H1 (cell line): ENCODE measurements at regions not wholly inside any gene's neighbourhood (a gene's known extent, or its start where the extent isn't known, plus 50 kb on each side); places are given as distances from the start of the nearest gene placed in this dataset.

Experiments used
- CTCF ChIA-PET: fragments of 300-600 bp; sonication (Branson Sonifier 250); formaldehyde crosslinking; loops from one replicate; lab custom pipeline; 2021; ENCODE audit not compliant: partially characterized antibody; lab: Charles Lee
- POLR2A ChIA-PET: fragments of 300-600 bp; sonication (Branson Sonifier 250); formaldehyde crosslinking; loops from one replicate; lab custom pipeline; 2021; ENCODE audit warnings: inconsistent platforms; ENCODE audit not compliant: partially characterized antibody; lab: Charles Lee
- DNase-seq, 2 experiments: peaks; one replicate each; pipeline versions ENCODE4 v3.0.0 to v3.0.0-alpha.2; 2010 to 2022; ENCODE audit warnings: low spot score in 2 of 2, low read depth in 1 of 2, mixed read lengths in 1 of 2
- FAIRE-seq: peaks from 2 replicates; lab custom pipeline; 2011; peaks lifted over from hg19 to GRCh38; lab: Jason Lieb, UNC
- H2AFZ ChIP-seq: 2 replicates; pipeline ENCODE4 v1.8.1; 2012; ENCODE audit warnings: low read length, inconsistent platforms
- H2AK5ac ChIP-seq: 2 replicates; pipeline ENCODE4 v1.6.1; 2013; ENCODE audit warnings: low read depth, low read length
- H2BK120ac ChIP-seq: replicated peaks from 2 replicates; pipeline ENCODE3; 2013; ENCODE audit warnings: low read depth, low read length, inconsistent platforms
- H2BK12ac ChIP-seq: 2 replicates; pipeline ENCODE4 v1.6.1; 2013; ENCODE audit warnings: low read depth, low read length
- H2BK15ac ChIP-seq: 2 replicates; pipeline ENCODE4 v1.6.1; 2013; ENCODE audit warnings: low read length
- H2BK20ac ChIP-seq: 2 replicates; pipeline ENCODE4 v1.6.1; 2013; ENCODE audit warnings: low read length
- H2BK5ac ChIP-seq: 2 replicates; pipeline ENCODE4 v1.6.1; 2013; ENCODE audit warnings: low read depth, low read length
- H3K14ac ChIP-seq: 2 replicates; pipeline ENCODE4 v1.6.1; 2013; ENCODE audit warnings: inconsistent platforms; ENCODE audit not compliant: insufficient read length
- H3K18ac ChIP-seq: 2 replicates; pipeline ENCODE4 v1.6.1; 2013; ENCODE audit warnings: low read length; ENCODE audit errors: extremely low read depth
- H3K23ac ChIP-seq: 2 replicates; pipeline ENCODE4 v1.6.1; 2013; ENCODE audit warnings: inconsistent platforms; ENCODE audit not compliant: insufficient read length
- H3K23me2 ChIP-seq: 2 replicates; pipeline ENCODE4 v1.6.1; 2013; ENCODE audit warnings: low read depth, low read length
- H3K27ac ChIP-seq: 2 replicates; pipeline ENCODE4 v1.6.1; 2011; ENCODE audit warnings: low read depth, low read length, inconsistent platforms
- H3K27me3 ChIP-seq, 4 experiments: replicated peaks in 1 of 4; 1 replicate in 1 of 4; 2 replicates in 3 of 4; pipeline versions ENCODE4 v1.6.1 to v1.8.1; 2011 to 2013; ENCODE audit warnings: low read length in 3 of 4, mild to moderate bottlenecking in 3 of 4, inconsistent platforms in 2 of 4, mixed read lengths in 2 of 4, moderate library complexity in 1 of 4; ENCODE audit not compliant: control insufficient read depth in 3 of 4, insufficient read depth in 3 of 4; ENCODE audit errors: extremely low read depth in 1 of 4
- H3K36me3 ChIP-seq, 4 experiments: 2 replicates each; pipeline versions ENCODE4 v1.6.1 to v1.8.1; 2011 to 2013; ENCODE audit warnings: mild to moderate bottlenecking in 4 of 4, low read length in 3 of 4, moderate library complexity in 2 of 4, control low read depth in 1 of 4, inconsistent platforms in 1 of 4; ENCODE audit not compliant: insufficient read depth in 4 of 4, control insufficient read depth in 2 of 4
- H3K4ac ChIP-seq: replicated peaks from 2 replicates; pipeline ENCODE3; 2013; ENCODE audit warnings: low read length, low read depth, mixed read lengths, inconsistent platforms; ENCODE audit not compliant: insufficient read length
- H3K4me1 ChIP-seq, 4 experiments: replicated peaks in 1 of 4; 1 replicate in 1 of 4; 2 replicates in 3 of 4; pipeline versions ENCODE4 v1.6.1 to v1.8.1; 2011 to 2013; ENCODE audit warnings: low read length in 3 of 4, inconsistent platforms in 2 of 4, mixed read lengths in 1 of 4; ENCODE audit not compliant: insufficient read depth in 4 of 4, control insufficient read depth in 3 of 4
- H3K4me2 ChIP-seq, 2 experiments: 2 replicates each; pipeline versions ENCODE4 v1.6.1 to v1.8.1; 2011 to 2013; ENCODE audit warnings: low read depth in 2 of 2, low read length in 2 of 2, control low read depth in 1 of 2, inconsistent platforms in 1 of 2, mild to moderate bottlenecking in 1 of 2; ENCODE audit not compliant: insufficient read depth in 1 of 2
- H3K4me3 ChIP-seq, 4 experiments: fragments of 200-600, 300-600 bp in 1 of 4; sonication (generic), shearing (Covaris generic), sonication (Bioruptor Twin) in 1 of 4; 2 replicates each; pipeline versions ENCODE4 v1.5.1 to v1.8.1; 2011 to 2016; ENCODE audit warnings: low read length in 4 of 4, low read depth in 3 of 4, control low read depth in 2 of 4, inconsistent platforms in 2 of 4, mild to moderate bottlenecking in 2 of 4, mixed read lengths in 1 of 4, moderate library complexity in 1 of 4; ENCODE audit not compliant: insufficient read depth in 2 of 4; ENCODE audit errors: extremely low read depth in 1 of 4
- H3K56ac ChIP-seq: replicated peaks from 2 replicates; pipeline ENCODE3; 2013; ENCODE audit warnings: low read depth, mild to moderate bottlenecking, mixed read lengths, low read length, inconsistent platforms; ENCODE audit not compliant: insufficient read length
- H3K79me1 ChIP-seq: 2 replicates; pipeline ENCODE4 v1.6.1; 2013; ENCODE audit warnings: low read depth, low read length, control low read depth
- H3K79me2 ChIP-seq, 2 experiments: 2 replicates each; pipeline versions ENCODE4 v1.6.1 to v1.8.1; 2012 to 2013; ENCODE audit warnings: low read length in 2 of 2, mild to moderate bottlenecking in 2 of 2, inconsistent platforms in 1 of 2; ENCODE audit not compliant: insufficient read depth in 2 of 2, control insufficient read depth in 1 of 2
- H3K9ac ChIP-seq, 4 experiments: replicated peaks in 1 of 4; 1 replicate in 1 of 4; 2 replicates in 3 of 4; pipeline versions ENCODE4 v1.6.1 to v1.8.1; 2011 to 2013; ENCODE audit warnings: low read depth in 3 of 4, low read length in 3 of 4, control low read depth in 2 of 4, mild to moderate bottlenecking in 2 of 4, moderate library complexity in 2 of 4, inconsistent platforms in 1 of 4; ENCODE audit errors: extremely low read depth in 1 of 4
- H3K9me3 ChIP-seq, 2 experiments: 2 replicates each; pipeline versions ENCODE4 v1.6.1 to v1.8.1; 2012 to 2013; ENCODE audit warnings: mild to moderate bottlenecking in 2 of 2, moderate library complexity in 2 of 2, control low read depth in 1 of 2, inconsistent platforms in 1 of 2, low read depth in 1 of 2, low read length in 1 of 2, mixed read lengths in 1 of 2; ENCODE audit not compliant: insufficient read depth in 2 of 2
- H4K20me1 ChIP-seq, 2 experiments: replicated peaks in 1 of 2; 2 replicates each; pipeline versions ENCODE3 to v1.8.1; 2011 to 2013; ENCODE audit warnings: inconsistent platforms in 2 of 2, low read length in 2 of 2, mild to moderate bottlenecking in 1 of 2; ENCODE audit not compliant: insufficient read depth in 2 of 2, control insufficient read depth in 1 of 2
- H4K5ac ChIP-seq: 2 replicates; pipeline ENCODE4 v1.6.1; 2013; ENCODE audit warnings: low read length, low read depth, mixed read lengths, inconsistent platforms; ENCODE audit not compliant: insufficient read length
- H4K8ac ChIP-seq: 2 replicates; pipeline ENCODE4 v1.8.0; 2013; ENCODE audit warnings: mild to moderate bottlenecking, moderate library complexity, low read length, inconsistent platforms; ENCODE audit not compliant: insufficient read depth; ENCODE audit errors: extremely low read depth
- H4K91ac ChIP-seq: replicated peaks from 2 replicates; pipeline ENCODE3; 2013; ENCODE audit warnings: low read length, mixed read lengths, inconsistent platforms; ENCODE audit not compliant: insufficient read length
- ATF2 ChIP-seq: IDR thresholded peaks from 2 replicates; pipeline ENCODE4 v1.6.1; 2012; ENCODE audit warnings: low read length, inconsistent platforms
- CBX8 ChIP-seq: fragments of 300-800, 300-1000 bp; sonication (generic); IDR thresholded peaks from 2 replicates; pipeline ENCODE4 v1.7.1; 2016; ENCODE audit warnings: low read depth, low read length, borderline replicate concordance
- CREB1 ChIP-seq: IDR thresholded peaks from 2 replicates; pipeline ENCODE4 v1.6.1; 2012; ENCODE audit warnings: inconsistent platforms
- EGR1 ChIP-seq: IDR thresholded peaks from 2 replicates; pipeline ENCODE4 v1.6.1; 2011; ENCODE audit warnings: low read depth, low read length, borderline replicate concordance
- EZH2 ChIP-seq: fragments of 200-600 bp; sonication (generic); IDR thresholded peaks from 2 replicates; pipeline ENCODE4 v1.7.1; 2012; ENCODE audit warnings: low read depth, mild to moderate bottlenecking, moderate library complexity, low read length, inconsistent platforms; ENCODE audit not compliant: severe bottlenecking
- GTF2F1 ChIP-seq: IDR thresholded peaks from 2 replicates; pipeline ENCODE4 v1.6.1; 2012; ENCODE audit warnings: low read depth, low read length, improper control_type of control experiment, borderline replicate concordance
- HDAC2 ChIP-seq, 2 experiments: fragments of 300-600 bp in 1 of 2; sonication (generic) in 1 of 2; IDR thresholded peaks; 2 replicates each; pipeline ENCODE4 v1.6.1; 2011 to 2012; ENCODE audit warnings: low read depth in 2 of 2, low read length in 2 of 2, mild to moderate bottlenecking in 2 of 2, moderate library complexity in 2 of 2, borderline replicate concordance in 1 of 2, inconsistent platforms in 1 of 2
- POU5F1 ChIP-seq: IDR thresholded peaks from 2 replicates; pipeline ENCODE4 v1.6.1; 2011; ENCODE audit warnings: low read depth, mild to moderate bottlenecking, low read length, moderate library complexity
- SIRT6 ChIP-seq: IDR thresholded peaks from one replicate; pipeline ENCODE4 v1.7.1; 2012; ENCODE audit warnings: low read length, inconsistent platforms
- SP2 ChIP-seq: IDR thresholded peaks from 2 replicates; pipeline ENCODE4 v1.6.1; 2012; ENCODE audit warnings: mild to moderate bottlenecking, low read length, inconsistent platforms
- SUZ12 ChIP-seq: fragments of 200-600 bp; sonication (generic); IDR thresholded peaks from 2 replicates; pipeline ENCODE4 v1.6.1; 2012; ENCODE audit warnings: mild to moderate bottlenecking, inconsistent platforms, low read length, moderate library complexity, mixed read lengths
- TAF1 ChIP-seq: IDR thresholded peaks from 2 replicates; pipeline ENCODE4 v1.6.1; 2011; ENCODE audit warnings: mild to moderate bottlenecking, low read depth, low read length
- TAF7 ChIP-seq: optimal IDR thresholded peaks from 2 replicates; pipeline ENCODE3; 2011; ENCODE audit warnings: low read depth, mild to moderate bottlenecking, inconsistent platforms, low read length, moderate library complexity, borderline replicate concordance
- TEAD4 ChIP-seq: IDR thresholded peaks from 2 replicates; pipeline ENCODE4 v1.6.1; 2012; ENCODE audit warnings: low read depth, low read length, inconsistent platforms, mixed read lengths
- WGBS, 2 experiments: shearing (Covaris generic) in 1 of 2; methylation state at CpG; one replicate each; pipeline versions ENCODE4 v1.1.6 to v1.1.7; 2013 to 2015; ENCODE audit warnings: low lambda C conversion rate in 2 of 2, mixed read lengths in 2 of 2, inconsistent platforms in 1 of 2, low coverage in 1 of 2, missing lambda C conversion rate in 1 of 2; ENCODE audit not compliant: insufficient replicate concordance in 2 of 2, insufficient coverage in 1 of 2, insufficient read length in 1 of 2; ENCODE audit errors: extremely low coverage in 1 of 2, missing lambda C conversion rate in 1 of 2; 5-methylcytosine and 5-hydroxymethylcytosine counted together

GRCh38 chr4:20042769-20043168, 208.9 kb upstream of the SLIT2 start:
- FAIRE-seq (no peak), DNase-seq (no peak)
- no peak for TF ChIP-seq TAF7
- no peak for TF ChIP-seq EZH2
- no peak for TF ChIP-seq TAF1
- no peak for TF ChIP-seq POU5F1
- no peak for TF ChIP-seq TEAD4
- TF ChIP-seq EGR1: no peak
- no peak for TF ChIP-seq SP2
- TF ChIP-seq CBX8: no peak
- no peak for TF ChIP-seq HDAC2 (IDR thresholded peaks at IDR 0.05; ENCODE audit: borderline replicate concordance in 1 of 2, low read depth in 2 of 2, low read length in 2 of 2)
- TF ChIP-seq SUZ12: no peak
- no peak for TF ChIP-seq SIRT6
- TF ChIP-seq CREB1: no peak
- TF ChIP-seq ATF2: no peak
- TF ChIP-seq GTF2F1: no peak

More at GRCh38 chr4:20042769-20043168, 208.9 kb upstream of the SLIT2 start:
- H3K4me1 ChIP-seq: peaks cover 0 to 5% (median 0%) of the 10 kb centered on the region in 4 experiments; a peak in 2 of 7 replicates
- H4K91ac ChIP-seq: no peak overlapping the region
- POLR2A ChIA-PET: no interaction called here
- H3K23me2 ChIP-seq: no peaks in the 10 kb centered on the region
- CTCF ChIA-PET: no interaction called here
- no peak overlapping the region for H2BK15ac ChIP-seq
- no peak overlapping the region for H3K9ac ChIP-seq
- no peak overlapping the region for H3K27ac ChIP-seq
- H2BK120ac ChIP-seq: no peak overlapping the region
- no peak overlapping the region for H3K56ac ChIP-seq
- H3K79me1 ChIP-seq: no peaks in the 10 kb centered on the region
- H2BK20ac ChIP-seq: no peak overlapping the region
- no peak overlapping the region for H3K4me3 ChIP-seq
- H3K4ac ChIP-seq: no peak overlapping the region
- H3K9me3 ChIP-seq: no peaks in the 10 kb centered on the region
- no peak overlapping the region for H4K8ac ChIP-seq
- H3K36me3 ChIP-seq: no peaks in the 10 kb centered on the region
- no peaks in the 10 kb centered on the region for H4K20me1 ChIP-seq
- H3K14ac ChIP-seq: no peak overlapping the region
- no peak overlapping the region for H3K4me2 ChIP-seq
- H3K27me3 ChIP-seq: no peaks in the 10 kb centered on the region
- 82% methylated on average over 4 of the region's 4 CpGs; no CpG with 5 or more reads in 1 of the 2 experiments for WGBS, 2 experiments
- no peak overlapping the region for H3K18ac ChIP-seq
- H2BK12ac ChIP-seq: no peak overlapping the region
- no peak overlapping the region for H4K5ac ChIP-seq
- H3K23ac ChIP-seq: no peak overlapping the region
- no peak overlapping the region for H2AK5ac ChIP-seq
- no peaks in the 10 kb centered on the region for H3K79me2 ChIP-seq
- H2AFZ ChIP-seq: no peak overlapping the region
- H2BK5ac ChIP-seq: no peak overlapping the region
